ENCODE measurements at regions not wholly inside any gene's neighbourhood (a gene's known extent, or its start where the extent isn't known, plus 50 kb on each side); places are given as distances from the start of the nearest gene placed in this dataset.

DNA sequence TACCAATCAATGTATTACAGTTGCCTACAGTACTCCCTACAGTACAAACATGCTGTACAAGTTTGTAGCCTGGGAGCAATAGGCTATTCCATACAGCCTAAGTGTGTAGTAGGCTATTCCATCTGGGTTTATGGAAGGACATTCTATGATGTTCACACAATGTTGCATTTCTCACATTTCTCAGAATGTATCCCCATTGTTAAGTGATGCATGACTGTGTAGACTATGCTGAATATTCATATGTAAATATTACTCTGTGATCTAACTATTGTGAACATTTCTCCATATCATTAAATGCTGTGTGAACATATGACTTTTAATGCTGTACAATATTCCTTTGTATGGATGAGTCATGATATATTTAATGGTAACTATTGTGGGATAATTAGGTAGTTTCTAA is 139.2 kb upstream of the ADAMTS9 start:
- no peak overlapping the region for H3K27ac ChIP-seq
- no peak for DNase-seq
- intact Hi-C loops (cut with DNase I), result no loop called here
- H3K4me3 ChIP-seq, result no peak overlapping the region
- H3K9me3 ChIP-seq, result no peaks in the 10 kb centered on the region
- TF ChIP-seq POLR2A (IDR thresholded peaks at IDR 0.05) (no peak), EP300 (IDR thresholded peaks at IDR 0.05) (no peak)
- TF ChIP-seq, protein P1, sequence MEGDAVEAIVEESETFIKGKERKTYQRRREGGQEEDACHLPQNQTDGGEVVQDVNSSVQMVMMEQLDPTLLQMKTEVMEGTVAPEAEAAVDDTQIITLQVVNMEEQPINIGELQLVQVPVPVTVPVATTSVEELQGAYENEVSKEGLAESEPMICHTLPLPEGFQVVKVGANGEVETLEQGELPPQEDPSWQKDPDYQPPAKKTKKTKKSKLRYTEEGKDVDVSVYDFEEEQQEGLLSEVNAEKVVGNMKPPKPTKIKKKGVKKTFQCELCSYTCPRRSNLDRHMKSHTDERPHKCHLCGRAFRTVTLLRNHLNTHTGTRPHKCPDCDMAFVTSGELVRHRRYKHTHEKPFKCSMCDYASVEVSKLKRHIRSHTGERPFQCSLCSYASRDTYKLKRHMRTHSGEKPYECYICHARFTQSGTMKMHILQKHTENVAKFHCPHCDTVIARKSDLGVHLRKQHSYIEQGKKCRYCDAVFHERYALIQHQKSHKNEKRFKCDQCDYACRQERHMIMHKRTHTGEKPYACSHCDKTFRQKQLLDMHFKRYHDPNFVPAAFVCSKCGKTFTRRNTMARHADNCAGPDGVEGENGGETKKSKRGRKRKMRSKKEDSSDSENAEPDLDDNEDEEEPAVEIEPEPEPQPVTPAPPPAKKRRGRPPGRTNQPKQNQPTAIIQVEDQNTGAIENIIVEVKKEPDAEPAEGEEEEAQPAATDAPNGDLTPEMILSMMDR (IDR thresholded peaks at IDR 0.05), result no peak
- H3K4me1 ChIP-seq (ENCODE audit: insufficient read depth), result peaks cover 5% of the 10 kb centered on the region
- no peaks in the 10 kb centered on the region for H3K36me3 ChIP-seq
- H3K27me3 ChIP-seq, result no peaks in the 10 kb centered on the region

DNA sequence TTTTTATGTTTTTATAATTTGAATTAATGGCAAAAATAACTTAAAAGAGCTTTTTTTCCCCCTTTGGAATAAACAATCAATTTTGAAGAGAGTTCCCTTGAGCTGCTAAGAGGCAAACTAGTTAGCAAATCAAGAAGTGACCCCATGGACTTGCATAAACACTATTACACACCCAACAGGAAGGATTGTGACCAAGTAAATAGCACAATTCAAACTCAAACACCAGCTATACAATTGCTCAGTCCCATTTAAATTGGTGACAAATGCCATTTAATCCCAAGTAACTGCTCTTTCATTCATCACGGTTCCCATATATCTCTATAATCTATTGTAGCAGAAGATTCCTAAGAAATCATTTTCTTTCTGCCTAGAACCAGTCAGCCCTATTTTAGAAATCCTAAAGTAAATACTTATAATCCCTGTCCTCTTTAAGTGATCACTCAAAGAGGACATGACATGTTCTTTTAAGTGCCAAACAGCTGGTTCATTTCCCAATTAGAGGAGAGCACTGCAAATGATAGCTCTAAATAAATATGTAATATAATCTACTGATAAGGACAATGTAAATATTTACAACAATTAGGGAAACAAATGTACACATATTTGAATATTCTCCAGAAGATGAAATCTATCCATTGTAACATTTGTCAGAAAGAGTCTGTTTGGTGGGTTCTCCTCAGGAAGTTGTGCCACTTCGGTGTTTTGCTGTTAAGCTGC is 137.8 kb upstream of the ADAMTS9 start:
- TF ChIP-seq EP300 (IDR thresholded peaks at IDR 0.05), result no peak
- TF ChIP-seq, protein P1 (IDR thresholded peaks at IDR 0.05), result no peak
- no peak for TF ChIP-seq POLR2A (IDR thresholded peaks at IDR 0.05)
- intact Hi-C loops (cut with DNase I), result no loop called here
- H3K9me3 ChIP-seq, result no peaks in the 10 kb centered on the region
- peaks cover 2% of the 10 kb centered on the region for H3K4me1 ChIP-seq (ENCODE audit: insufficient read depth)
- H3K36me3 ChIP-seq, result no peaks in the 10 kb centered on the region
- no peak overlapping the region for H3K27ac ChIP-seq
- no peaks in the 10 kb centered on the region for H3K27me3 ChIP-seq
- no peak overlapping the region for H3K4me3 ChIP-seq
- WGBS, 3 donors, result 84 to 93% (median 86%) methylated on average over 2 of the region's 2 CpGs
- no peak for DNase-seq

DNA sequence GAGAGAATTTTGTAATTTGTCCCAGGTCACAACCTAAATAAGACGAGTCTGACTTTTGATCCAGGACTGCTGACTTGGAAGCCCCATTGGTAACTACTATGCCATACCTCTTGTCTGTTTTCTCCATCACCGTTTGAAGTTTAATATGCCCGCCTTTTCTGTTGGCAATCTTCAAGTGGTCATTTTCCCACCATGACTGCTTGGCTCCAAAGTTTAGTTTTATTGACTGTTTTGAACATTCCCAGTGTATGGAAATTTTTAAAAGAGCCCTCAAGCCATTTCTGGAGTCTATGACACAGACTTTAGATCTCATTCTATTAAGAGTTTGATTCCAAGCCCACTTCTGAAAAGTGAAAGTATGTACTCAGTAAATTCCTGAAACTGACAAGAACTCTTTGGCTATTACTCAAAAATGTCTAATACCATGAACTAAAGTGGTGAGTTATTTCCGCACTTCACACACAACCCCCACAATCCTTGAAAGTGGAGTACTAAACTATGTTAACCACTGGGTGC is 136.7 kb upstream of the ADAMTS9 start:
- Histone ChIP-seq H3K4me1 (ENCODE audit: insufficient read depth) (no peaks in the 10 kb centered on the region), H3K4me3 (no peak overlapping the region), H3K36me3 (no peaks in the 10 kb centered on the region), H3K27ac (no peak overlapping the region), H3K27me3 (no peaks in the 10 kb centered on the region), H3K9me3 (no peaks in the 10 kb centered on the region)
- WGBS, 3 donors, result 60 to 73% (median 64%) methylated on average over 4 of the region's 4 CpGs
- no peak for DNase-seq
- TF ChIP-seq POLR2A (IDR thresholded peaks at IDR 0.05), result no peak
- TF ChIP-seq, protein P1 (IDR thresholded peaks at IDR 0.05), result no peak
- no peak for TF ChIP-seq EP300 (IDR thresholded peaks at IDR 0.05)
- intact Hi-C loops (cut with DNase I), result no loop called here

DNA sequence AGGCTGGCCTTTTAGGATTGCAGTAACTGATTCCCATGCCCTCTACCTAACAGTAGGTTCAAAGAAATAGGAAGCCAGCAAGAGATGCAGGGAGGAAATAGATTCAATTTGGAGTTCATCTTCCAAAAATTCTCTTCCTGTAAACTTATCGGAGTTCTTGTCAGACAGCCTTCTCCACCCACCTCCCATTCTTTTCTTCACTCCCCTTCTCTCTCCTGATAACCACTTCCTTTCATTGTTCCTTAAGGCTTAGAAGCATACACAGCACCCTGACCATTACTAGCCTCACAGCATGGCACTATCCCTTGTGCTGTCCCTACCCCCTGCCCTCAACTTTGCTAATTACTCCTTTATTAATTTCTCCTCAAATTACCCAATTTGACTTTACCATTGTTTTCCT is 130.4 kb upstream of the ADAMTS9 start:
- Histone ChIP-seq H3K36me3 (no peaks in the 10 kb centered on the region), H3K4me3 (no peak overlapping the region), H3K27me3 (no peaks in the 10 kb centered on the region), H3K9me3 (no peaks in the 10 kb centered on the region), H3K4me1 (ENCODE audit: insufficient read depth) (peaks cover 4% of the 10 kb centered on the region), H3K27ac (no peak overlapping the region)
- intact Hi-C loops (cut with DNase I), result no loop called here
- TF ChIP-seq POLR2A (IDR thresholded peaks at IDR 0.05) (no peak), EP300 (IDR thresholded peaks at IDR 0.05) (no peak)
- TF ChIP-seq, protein P1 (IDR thresholded peaks at IDR 0.05), result no peak
- 89 to 94% (median 91%) methylated on average over 1 of the region's 1 CpG for WGBS, 3 donors
- DNase-seq, result no peak

All from ovary (tissue), 7 donors.